Liver (tissue), 9 donors: ENCODE measurements at regions not wholly inside any gene's neighbourhood (a gene's known extent, or its start where the extent isn't known, plus 50 kb on each side); places are given as distances from the start of the nearest gene placed in this dataset. TPM values are rescaled to one million over a fixed set of nuclear protein-coding genes. Genes with fewer than 3 reads are reported as not detected.

ENCODE experiments used
- DNase-seq: peaks from one replicate; pipeline ENCODE4 v3.0.0-alpha.2; 2017; ENCODE audit warnings: low spot score
- H3K27ac ChIP-seq, 2 donors: one replicate each; pipeline ENCODE4 v1.7.0; 2013; ENCODE audit warnings: inconsistent platforms in 2 of 2, low read length in 2 of 2, control low read depth in 1 of 2, low read depth in 1 of 2, mild to moderate bottlenecking in 1 of 2
- H3K27me3 ChIP-seq, 4 donors: one replicate each; pipeline versions ENCODE4 v1.6.1 to v1.7.0; 2013; ENCODE audit warnings: low read length in 3 of 4, inconsistent platforms in 1 of 4, mild to moderate bottlenecking in 1 of 4, moderate library complexity in 1 of 4; ENCODE audit not compliant: control insufficient read depth in 4 of 4, insufficient read depth in 4 of 4
- H3K36me3 ChIP-seq, 4 donors: one replicate each; pipeline versions ENCODE4 v1.6.1 to v1.7.0; 2013; ENCODE audit warnings: low read length in 3 of 4, mild to moderate bottlenecking in 3 of 4, low read depth in 1 of 4, moderate library complexity in 1 of 4; ENCODE audit not compliant: control insufficient read depth in 4 of 4, insufficient read depth in 3 of 4
- H3K4me1 ChIP-seq, 4 donors: one replicate each; pipeline versions ENCODE4 v1.6.1 to v1.7.0; 2013; ENCODE audit warnings: low read length in 3 of 4, mild to moderate bottlenecking in 3 of 4, moderate library complexity in 1 of 4; ENCODE audit not compliant: control insufficient read depth in 4 of 4, insufficient read depth in 4 of 4
- H3K4me3 ChIP-seq, 3 donors: one replicate each; pipeline versions ENCODE4 v1.6.1 to v1.7.0; 2013; ENCODE audit warnings: low read length in 3 of 3, control low read depth in 1 of 3, low read depth in 1 of 3, mild to moderate bottlenecking in 1 of 3
- H3K9ac ChIP-seq, 2 donors: one replicate each; pipeline ENCODE4 v1.7.0; 2013; ENCODE audit warnings: low read length in 2 of 2, mild to moderate bottlenecking in 2 of 2, moderate library complexity in 2 of 2, control low read depth in 1 of 2, low read depth in 1 of 2
- H3K9me3 ChIP-seq, 4 donors: one replicate each; pipeline versions ENCODE4 v1.6.1 to v1.7.0; 2013; ENCODE audit warnings: low read length in 3 of 4; ENCODE audit not compliant: control insufficient read depth in 4 of 4
- ATF3 ChIP-seq: IDR thresholded peaks from 2 replicates; pipeline ENCODE4 v1.6.1; 2016; ENCODE audit warnings: antibody characterized with exemption
- CTCF ChIP-seq: fragments of 150-350 bp; IDR thresholded peaks from 2 replicates; pipeline ENCODE4 v1.5.1; 2017; ENCODE audit warnings: improper control_type of control experiment, low read depth, low read length; ENCODE audit not compliant: missing input control
- EGR1 ChIP-seq, 2 donors: IDR thresholded peaks; 2 replicates each; pipeline ENCODE4 v1.6.1; 2016 to 2018; ENCODE audit warnings: antibody characterized with exemption in 2 of 2, low read depth in 2 of 2
- FOXA2 ChIP-seq: IDR thresholded peaks from 2 replicates; pipeline ENCODE4 v1.6.1; 2016; ENCODE audit warnings: antibody characterized with exemption
- HNF4A ChIP-seq, 2 donors: conservative IDR thresholded peaks; 2 replicates each; pipeline ENCODE4 v1.6.1; 2016; ENCODE audit warnings: antibody characterized with exemption in 2 of 2, mild to moderate bottlenecking in 2 of 2
- HNF4G ChIP-seq: IDR thresholded peaks from 2 replicates; pipeline ENCODE4 v1.6.1; 2016; ENCODE audit warnings: antibody characterized with exemption
- JUND ChIP-seq, 2 donors: IDR thresholded peaks; 2 replicates each; pipeline ENCODE4 v1.6.1; 2016; ENCODE audit warnings: antibody characterized with exemption in 2 of 2
- MAX ChIP-seq: IDR thresholded peaks from 2 replicates; pipeline ENCODE4 v1.6.1; 2016; ENCODE audit warnings: antibody characterized with exemption
- NR2F2 ChIP-seq: IDR thresholded peaks from 2 replicates; pipeline ENCODE4 v1.6.1; 2016; ENCODE audit warnings: antibody characterized with exemption
- REST ChIP-seq: IDR thresholded peaks from 2 replicates; pipeline ENCODE4 v1.6.1; 2016; ENCODE audit warnings: antibody characterized with exemption, mild to moderate bottlenecking
- RXRA ChIP-seq, 2 donors: IDR thresholded peaks; 2 replicates each; pipeline ENCODE4 v1.6.1; 2017 to 2018; ENCODE audit warnings: antibody characterized with exemption in 2 of 2, mild to moderate bottlenecking in 1 of 2
- SP1 ChIP-seq: IDR thresholded peaks from 2 replicates; pipeline ENCODE4 v1.6.1; 2018; ENCODE audit warnings: antibody characterized with exemption, mild to moderate bottlenecking
- TAF1 ChIP-seq: conservative IDR thresholded peaks from 2 replicates; pipeline ENCODE4 v1.6.1; 2016; ENCODE audit warnings: antibody characterized with exemption, mild to moderate bottlenecking
- YY1 ChIP-seq: IDR thresholded peaks from 2 replicates; pipeline ENCODE4 v1.6.1; 2016; ENCODE audit warnings: antibody characterized with exemption, mild to moderate bottlenecking
- ZBTB33 ChIP-seq: IDR thresholded peaks from 2 replicates; pipeline ENCODE4 v1.6.1; 2016; ENCODE audit warnings: antibody characterized with exemption
- WGBS: extraction: QIAGEN DNeasy Blood & Tissue Kit; methylation state at CpG from one replicate; pipeline ENCODE4 v1.1.7; 2013; 5-methylcytosine and 5-hydroxymethylcytosine counted together
- small RNA-seq: library from RNA; depleted of rRNA; stranded (forward); fragments of <200 nt; gene quantifications from one replicate; pipeline ENCODE3, GENCODE V24; 2014
- donor health status: healthy.
- donor health status: healthy.
- donor health status: healthy.
- donor health status: healthy.
- donor health status: healthy.

GRCh38 chr6:163630096-163630495 is 215.6 kb downstream of the QKI start:
- H3K9me3 ChIP-seq: peaks cover 0 to 6% (median 4%) of the 10 kb centered on the region in 4 donors
- TF ChIP-seq JUND (IDR thresholded peaks at IDR 0.05) (no peak), SP1 (no peak), HNF4A (conservative IDR thresholded peaks at IDR 0.05) (no peak), REST (no peak), MAX (no peak), TAF1 (no peak), YY1 (no peak), ATF3 (no peak), HNF4G (no peak), ZBTB33 (no peak), RXRA (IDR thresholded peaks at IDR 0.05) (no peak), EGR1 (IDR thresholded peaks at IDR 0.05; ENCODE audit: low read depth in 2 of 2) (no peak), NR2F2 (no peak), CTCF (no peak), FOXA2 (no peak)
- H3K36me3 ChIP-seq: no peaks in the 10 kb centered on the region
- no peak for DNase-seq
- no peak overlapping the region for H3K27ac ChIP-seq
- H3K4me1 ChIP-seq: no peaks in the 10 kb centered on the region
- no peak overlapping the region for H3K9ac ChIP-seq
- WGBS: 67% methylated on average over 16 of the region's 16 CpGs
- H3K4me3 ChIP-seq: no peak overlapping the region
- H3K27me3 ChIP-seq: no peaks in the 10 kb centered on the region

Small RNA genes lying in the stretch of these regions (small RNA-seq; reads per million reads assigned to genes)
- not detected for gene RN7SL366P
